GM13976 (cell line): ENCODE measurements at regions not wholly inside any gene's neighbourhood (a gene's known extent, or its start where the extent isn't known, plus 50 kb on each side); places are given as distances from the start of the nearest gene placed in this dataset.
A peak's percentile ranks its signal among the peaks of the same experiment; 100 is the strongest.

ENCODE experiments used
- DNase-seq: peaks from one replicate; pipeline ENCODE4 v3.0.0; 2012; ENCODE audit warnings: low spot score
- in situ Hi-C: fragments of 300-500 bp; cut with MboI; formaldehyde crosslinking; loops from one replicate; pipeline ENCODE4 v1.12.0; 2022; ENCODE audit warnings: low sequenced_read_pairs, mixed read lengths, inconsistent platforms; ENCODE audit not compliant: unreplicated experiment
- TF ChIP-seq, protein P1 (sequence below): IDR thresholded peaks from 2 replicates; pipeline ENCODE4 v1.5.1; 2012; ENCODE audit warnings: borderline replicate concordance, mild to moderate bottlenecking; ENCODE audit not compliant: insufficient read depth; ENCODE audit errors: extremely low read depth, missing control alignments, control extremely low read depth

DNA sequence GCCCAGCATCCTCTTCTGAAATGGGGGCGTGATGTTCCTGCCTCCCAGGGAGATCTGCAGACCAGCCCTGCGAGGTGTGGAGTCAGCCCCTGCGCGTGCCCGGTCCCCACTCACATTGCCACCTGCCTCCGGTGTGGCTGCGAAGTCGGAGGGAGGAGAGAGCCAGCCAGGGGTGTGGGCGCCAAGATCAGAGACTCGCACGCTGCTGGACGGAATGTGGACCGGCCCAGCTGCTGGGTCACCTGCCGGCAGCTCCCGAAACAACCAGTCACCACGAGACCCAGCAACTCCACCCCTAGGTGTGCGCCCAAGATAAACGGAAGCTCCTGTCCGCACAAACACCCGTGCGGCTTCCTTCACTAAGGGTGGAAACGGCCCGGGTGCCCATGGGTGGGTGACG lies 51.1 kb upstream of the EGFL7 start:
- TF ChIP-seq, protein P1, sequence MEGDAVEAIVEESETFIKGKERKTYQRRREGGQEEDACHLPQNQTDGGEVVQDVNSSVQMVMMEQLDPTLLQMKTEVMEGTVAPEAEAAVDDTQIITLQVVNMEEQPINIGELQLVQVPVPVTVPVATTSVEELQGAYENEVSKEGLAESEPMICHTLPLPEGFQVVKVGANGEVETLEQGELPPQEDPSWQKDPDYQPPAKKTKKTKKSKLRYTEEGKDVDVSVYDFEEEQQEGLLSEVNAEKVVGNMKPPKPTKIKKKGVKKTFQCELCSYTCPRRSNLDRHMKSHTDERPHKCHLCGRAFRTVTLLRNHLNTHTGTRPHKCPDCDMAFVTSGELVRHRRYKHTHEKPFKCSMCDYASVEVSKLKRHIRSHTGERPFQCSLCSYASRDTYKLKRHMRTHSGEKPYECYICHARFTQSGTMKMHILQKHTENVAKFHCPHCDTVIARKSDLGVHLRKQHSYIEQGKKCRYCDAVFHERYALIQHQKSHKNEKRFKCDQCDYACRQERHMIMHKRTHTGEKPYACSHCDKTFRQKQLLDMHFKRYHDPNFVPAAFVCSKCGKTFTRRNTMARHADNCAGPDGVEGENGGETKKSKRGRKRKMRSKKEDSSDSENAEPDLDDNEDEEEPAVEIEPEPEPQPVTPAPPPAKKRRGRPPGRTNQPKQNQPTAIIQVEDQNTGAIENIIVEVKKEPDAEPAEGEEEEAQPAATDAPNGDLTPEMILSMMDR, result no peak
- DNase-seq, result no peak
- in situ Hi-C loops, result no loop called here

DNA sequence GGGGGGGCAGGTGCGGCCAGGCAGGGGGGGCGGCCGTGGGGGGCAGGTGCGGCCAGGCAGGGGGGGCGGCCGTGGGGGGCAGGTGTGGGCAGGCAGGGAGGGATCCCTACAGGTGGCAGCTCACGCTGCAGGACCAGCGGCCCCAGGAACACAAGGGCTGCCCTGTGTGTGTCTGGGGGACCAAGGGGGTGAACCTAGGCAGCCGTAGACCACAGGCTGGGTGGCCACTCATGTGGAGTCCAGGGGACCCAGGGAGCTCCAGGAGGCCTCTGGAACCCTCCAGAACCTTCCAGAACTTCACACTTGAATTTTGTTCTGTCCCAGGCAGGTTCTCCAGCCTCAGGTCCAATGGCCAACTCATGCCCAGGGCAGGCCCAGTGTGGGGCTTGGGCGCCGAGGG lies 51.6 kb upstream of the EGFL7 start:
- in situ Hi-C loops, result no loop called here
- TF ChIP-seq, protein P1, result no peak

DNA sequence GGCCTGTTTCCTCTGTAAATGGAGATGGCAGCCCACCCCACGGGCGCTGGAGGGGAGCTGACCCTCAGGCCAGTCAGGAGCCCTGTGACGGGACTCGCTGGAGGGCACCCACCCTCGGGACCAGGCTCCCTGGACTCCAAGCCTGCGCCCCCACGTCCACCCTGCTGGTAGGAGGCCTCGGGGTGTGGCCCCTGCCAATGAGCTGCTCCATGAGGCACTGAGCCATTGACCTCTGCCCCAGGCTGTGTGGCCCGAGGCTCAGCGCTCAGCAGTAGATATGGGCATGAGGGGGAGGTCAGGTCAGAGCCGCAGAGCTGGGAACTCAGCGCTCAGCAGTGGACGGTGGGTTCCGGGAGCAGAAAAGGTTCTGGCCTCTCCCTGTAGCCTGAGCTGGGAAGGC lies 52.3 kb upstream of the EGFL7 start:
- in situ Hi-C loops, result no loop called here
- TF ChIP-seq, protein P1, result no peak

More for the DNA sequence above, 51.6 kb upstream of the EGFL7 start:
- DNase-seq, result no peak

DNA sequence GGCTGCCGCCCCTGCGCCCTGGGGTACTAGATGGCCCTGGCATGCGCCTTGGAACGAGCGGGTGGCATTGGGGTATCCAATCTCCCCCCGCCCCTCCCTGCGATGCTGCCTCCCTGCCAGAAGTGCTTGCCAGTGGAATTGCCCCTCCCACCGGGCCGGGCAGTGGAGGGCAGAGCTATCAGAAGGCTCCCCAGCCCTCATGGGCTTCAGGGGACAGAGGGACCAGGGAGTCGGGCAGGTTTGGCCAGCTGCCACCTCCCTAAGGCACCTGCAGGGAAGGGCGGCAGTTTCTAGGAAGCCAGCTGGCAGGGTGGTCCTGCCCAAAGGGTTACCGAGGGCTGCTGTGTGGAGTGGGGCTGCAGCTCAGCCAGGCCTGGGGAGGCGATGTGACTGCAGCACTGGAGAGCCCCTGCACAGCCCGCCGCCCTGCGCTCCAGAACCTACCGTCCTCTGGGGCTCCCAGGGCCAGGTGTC lies 52.8 kb upstream of the EGFL7 start:
- TF ChIP-seq, protein P1, result no peak
- in situ Hi-C loops, result no loop called here
- DNase-seq, result no peak

More for the DNA sequence above, 52.3 kb upstream of the EGFL7 start:
- no peak for DNase-seq

DNA sequence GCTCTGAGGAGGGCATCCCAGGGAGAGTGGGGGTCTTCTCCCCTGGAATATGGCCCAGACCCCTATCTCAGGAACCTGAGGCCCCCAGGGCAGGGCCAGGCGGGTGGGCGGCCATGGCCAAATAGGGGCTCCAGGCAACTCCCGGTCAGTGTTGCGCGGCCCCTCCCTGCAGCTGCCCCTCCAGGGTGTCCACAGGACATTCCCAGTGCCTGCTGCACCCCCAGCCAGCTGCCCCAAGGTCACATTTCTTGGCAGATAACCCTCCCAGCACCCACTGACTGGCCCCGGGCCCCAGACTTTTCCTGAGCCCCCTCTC lies 53.6 kb upstream of the EGFL7 start:
- in situ Hi-C loops, result no loop called here
- DNase-seq, result no peak
- TF ChIP-seq, protein P1, result no peak

DNA sequence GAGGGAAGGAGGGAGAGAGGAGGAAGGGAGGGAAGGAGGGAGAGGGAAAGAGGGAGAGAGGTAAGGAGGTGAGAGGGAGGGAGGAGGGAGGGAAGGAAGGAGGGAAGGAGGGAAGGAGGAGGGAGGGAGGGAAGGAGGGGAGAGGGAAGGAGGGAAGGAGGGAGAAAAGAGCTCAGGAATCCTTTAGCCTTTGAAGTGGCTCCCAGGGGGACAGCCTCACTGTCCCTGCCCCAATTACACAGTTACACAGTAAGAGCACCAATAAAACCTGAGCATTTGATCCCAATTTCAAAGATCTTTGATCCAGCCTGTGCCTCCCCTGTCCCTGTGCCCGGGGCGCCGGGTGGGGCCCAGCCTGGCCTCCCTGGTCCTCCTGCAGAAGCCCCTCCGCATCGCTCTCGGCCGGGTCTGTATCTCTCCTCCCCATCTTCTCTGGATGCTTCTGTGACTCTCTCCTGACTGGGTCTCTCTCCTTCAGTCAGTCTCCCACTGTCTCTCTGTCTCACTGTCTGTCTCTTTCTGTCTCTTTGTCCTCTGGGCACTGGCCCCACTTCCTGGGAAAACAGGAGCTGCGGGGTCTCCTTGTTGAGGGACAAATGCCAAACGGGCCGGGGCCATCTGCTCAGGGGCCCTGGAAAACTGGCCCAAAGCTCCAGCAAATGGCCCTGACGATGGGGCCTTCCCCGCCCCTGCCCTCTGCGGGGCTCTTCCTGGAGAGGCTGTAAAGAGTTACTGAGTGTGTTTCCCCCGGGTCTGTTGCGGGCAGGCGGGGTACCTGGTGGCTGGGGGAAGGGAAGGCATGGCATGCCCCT lies 54.2 kb upstream of the EGFL7 start:
- TF ChIP-seq, protein P1, result no peak
- DNase-seq, result peak; percentile 47
- in situ Hi-C loops, result no loop called here
